ENCODE measurements at regions not wholly inside any gene's neighbourhood (a gene's known extent, or its start where the extent isn't known, plus 50 kb on each side); places are given as distances from the start of the nearest gene placed in this dataset.

DNA sequence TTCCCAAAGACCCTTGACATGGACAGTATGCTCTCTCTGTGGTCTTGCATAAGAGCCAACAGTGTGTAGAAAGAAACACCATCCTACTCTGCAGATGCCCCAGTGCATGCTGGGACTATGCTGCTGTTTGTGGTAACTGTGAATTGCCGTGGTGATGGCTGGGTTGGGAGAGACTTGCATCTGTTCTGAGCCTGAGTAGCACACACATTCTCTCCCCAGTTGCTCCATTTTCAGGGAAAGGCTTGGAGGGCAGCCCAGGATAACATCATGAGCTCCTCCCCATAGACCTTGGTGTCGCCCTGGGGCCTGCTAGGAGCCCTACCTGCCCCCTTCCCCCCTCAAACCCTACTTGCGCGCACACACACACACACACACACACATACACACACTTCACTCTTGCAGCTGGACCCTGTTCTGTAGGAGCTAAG, 120.9 kb upstream of the IPO9 start:
- no peaks in the 10 kb centered on the region for H3K9me3 ChIP-seq
- no peaks in the 10 kb centered on the region for H3K36me3 ChIP-seq
- no peaks in the 10 kb centered on the region for H3K27me3 ChIP-seq
- TF ChIP-seq, protein P1, sequence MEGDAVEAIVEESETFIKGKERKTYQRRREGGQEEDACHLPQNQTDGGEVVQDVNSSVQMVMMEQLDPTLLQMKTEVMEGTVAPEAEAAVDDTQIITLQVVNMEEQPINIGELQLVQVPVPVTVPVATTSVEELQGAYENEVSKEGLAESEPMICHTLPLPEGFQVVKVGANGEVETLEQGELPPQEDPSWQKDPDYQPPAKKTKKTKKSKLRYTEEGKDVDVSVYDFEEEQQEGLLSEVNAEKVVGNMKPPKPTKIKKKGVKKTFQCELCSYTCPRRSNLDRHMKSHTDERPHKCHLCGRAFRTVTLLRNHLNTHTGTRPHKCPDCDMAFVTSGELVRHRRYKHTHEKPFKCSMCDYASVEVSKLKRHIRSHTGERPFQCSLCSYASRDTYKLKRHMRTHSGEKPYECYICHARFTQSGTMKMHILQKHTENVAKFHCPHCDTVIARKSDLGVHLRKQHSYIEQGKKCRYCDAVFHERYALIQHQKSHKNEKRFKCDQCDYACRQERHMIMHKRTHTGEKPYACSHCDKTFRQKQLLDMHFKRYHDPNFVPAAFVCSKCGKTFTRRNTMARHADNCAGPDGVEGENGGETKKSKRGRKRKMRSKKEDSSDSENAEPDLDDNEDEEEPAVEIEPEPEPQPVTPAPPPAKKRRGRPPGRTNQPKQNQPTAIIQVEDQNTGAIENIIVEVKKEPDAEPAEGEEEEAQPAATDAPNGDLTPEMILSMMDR (IDR thresholded peaks at IDR 0.05): no peak
- TF ChIP-seq POLR2A (IDR thresholded peaks at IDR 0.05): no peak
- H3K27ac ChIP-seq: no peak overlapping the region
- 89 to 93% methylated on average over 3 to 4 of the region's 4 CpGs for WGBS, 2 donors
- DNase-seq: no peak
- intact Hi-C loops (cut with DNase I): loop anchor here (2.0 kb wide), 1 partner anchor 85 kb away; no protein-coding TSS in a partner anchor
- no peak overlapping the region for H3K4me3 ChIP-seq (replicated peaks in 1 of 3)
- H3K4me1 ChIP-seq: peaks cover 16 to 41% of the 10 kb centered on the region in 2 donors

DNA sequence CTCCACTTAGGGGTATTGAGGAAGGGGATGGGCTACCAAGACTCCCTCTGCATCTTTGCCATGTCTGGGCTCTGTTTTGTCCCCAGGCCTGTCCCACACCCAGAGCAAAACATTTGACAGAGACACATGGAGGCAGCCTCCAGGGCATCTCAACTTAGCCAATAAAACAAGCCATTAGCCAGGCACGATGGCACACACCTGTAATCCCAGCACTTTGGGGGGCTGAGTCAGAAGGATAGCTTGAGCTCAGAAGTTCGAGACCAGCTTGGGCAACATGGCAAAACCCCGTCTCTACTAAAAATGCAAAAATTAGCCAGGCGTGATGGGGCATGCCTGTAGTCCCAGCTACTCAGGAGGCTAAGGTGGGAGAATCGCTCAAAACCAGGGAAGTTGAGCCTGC, 120.3 kb upstream of the IPO9 start:
- no peak overlapping the region for H3K4me3 ChIP-seq (replicated peaks in 1 of 3)
- TF ChIP-seq, protein P1 (IDR thresholded peaks at IDR 0.05): no peak
- TF ChIP-seq POLR2A (IDR thresholded peaks at IDR 0.05): no peak
- H3K36me3 ChIP-seq: no peaks in the 10 kb centered on the region
- WGBS, 2 donors: 89 to 91% methylated on average over 5 of the region's 5 CpGs
- intact Hi-C loops (cut with DNase I): loop anchor here (2.0 kb wide), 1 partner anchor 84 kb away; no protein-coding TSS in a partner anchor
- H3K4me1 ChIP-seq: peaks cover 15 to 41% of the 10 kb centered on the region in 2 donors
- H3K27me3 ChIP-seq: no peaks in the 10 kb centered on the region
- H3K27ac ChIP-seq: no peak overlapping the region
- DNase-seq: no peak
- H3K9me3 ChIP-seq: no peaks in the 10 kb centered on the region

DNA sequence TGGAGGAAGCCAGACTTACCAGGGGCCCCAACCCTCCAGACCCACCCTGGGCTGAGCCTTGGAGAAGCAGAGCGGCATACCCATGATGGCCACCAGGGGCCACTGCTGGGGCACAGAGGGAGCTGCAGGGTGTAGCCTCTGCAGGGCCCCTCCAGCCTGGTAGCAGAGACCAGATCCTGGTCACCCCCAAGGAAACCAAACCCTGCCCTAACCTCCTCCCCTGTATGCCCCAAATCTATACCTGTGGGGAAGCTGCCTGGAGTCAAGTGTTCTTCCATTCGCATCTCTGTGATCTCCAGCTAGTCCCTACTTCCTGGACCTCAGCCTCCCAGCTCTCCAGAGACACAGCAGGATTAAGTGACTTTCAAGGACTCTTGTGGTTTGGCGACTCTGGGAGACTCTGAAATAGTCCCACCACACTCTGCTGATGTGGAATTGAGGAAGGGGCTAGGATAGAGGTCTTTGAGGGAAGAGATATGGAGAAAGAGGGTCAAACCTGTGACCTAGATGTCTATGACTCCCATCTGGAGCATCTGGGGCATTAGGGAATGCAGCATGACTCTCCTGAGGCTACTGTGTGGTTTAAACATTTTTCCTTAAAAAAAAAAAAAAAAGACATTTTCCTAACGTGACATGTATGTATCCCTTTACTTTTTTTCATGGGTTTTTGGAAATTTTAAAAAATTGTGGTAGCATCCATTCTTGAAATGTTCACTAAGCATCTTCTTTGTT, 119.2 kb upstream of the IPO9 start:
- H3K9me3 ChIP-seq: no peaks in the 10 kb centered on the region
- no peak overlapping the region for H3K4me3 ChIP-seq (replicated peaks in 1 of 3)
- peaks cover 11 to 47% of the 10 kb centered on the region in 2 donors for H3K4me1 ChIP-seq
- peak overlapping the region in 1 of 3 donors; percentile 47 for H3K27ac ChIP-seq
- 64 to 68% methylated on average over 3 of the region's 4 CpGs for WGBS, 2 donors
- TF ChIP-seq, protein P1 (IDR thresholded peaks at IDR 0.05): peak; percentile 90 to 92 (median 92)
- no peak for TF ChIP-seq POLR2A (IDR thresholded peaks at IDR 0.05)
- no peaks in the 10 kb centered on the region for H3K27me3 ChIP-seq
- DNase-seq: peak; percentile 61 to 72
- intact Hi-C loops (cut with DNase I): loop anchor here (2.0 kb wide), 1 partner anchor 83 kb away; no protein-coding TSS in a partner anchor
- no peaks in the 10 kb centered on the region for H3K36me3 ChIP-seq

DNA sequence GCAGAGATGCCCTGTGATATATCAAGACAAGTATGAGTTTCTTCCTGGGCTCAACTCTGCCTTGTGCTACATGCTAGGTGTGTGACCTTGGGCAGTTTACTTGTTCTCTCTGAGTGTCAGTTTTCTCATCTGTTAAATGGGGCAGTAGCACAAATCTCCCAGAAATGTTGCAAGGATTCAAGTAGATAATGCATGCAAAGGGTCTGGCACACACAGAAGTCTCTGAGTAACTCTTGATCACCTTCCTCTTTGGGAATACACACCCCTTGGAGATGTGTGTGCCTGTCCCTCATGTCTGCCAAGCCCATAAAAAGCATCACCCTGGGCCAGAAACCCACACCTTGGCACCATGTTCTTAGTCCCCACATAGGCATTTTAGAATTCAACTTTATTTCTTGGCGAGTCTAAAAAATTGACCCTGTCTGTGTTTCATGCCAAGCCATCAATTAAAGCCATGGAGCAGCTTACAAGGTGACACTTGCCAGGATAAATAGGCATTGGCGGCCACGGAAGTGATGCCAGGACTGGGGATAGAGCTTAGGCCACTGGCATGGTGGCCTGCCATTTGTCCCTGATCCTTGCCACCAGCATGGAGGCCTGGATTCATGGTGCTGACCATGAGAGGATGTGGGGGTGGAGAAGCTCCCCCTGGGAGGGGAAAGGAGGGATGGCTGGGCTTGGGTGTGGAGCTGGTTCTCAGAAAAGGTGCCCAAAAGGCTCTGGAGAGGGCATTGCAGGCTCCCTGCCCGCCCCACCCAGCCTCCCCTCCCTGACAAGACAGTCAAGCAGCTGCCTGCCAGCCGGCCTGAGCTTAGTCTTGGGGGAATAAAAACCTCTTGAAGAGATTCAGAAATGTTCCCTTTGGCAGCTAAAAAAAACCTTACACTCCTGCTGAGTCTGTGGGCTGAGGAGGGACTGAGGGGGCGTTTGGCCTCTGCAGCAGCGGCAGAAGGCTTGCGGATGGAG, 118.0 kb upstream of the IPO9 start:
- Histone ChIP-seq H3K9me3 (no peaks in the 10 kb centered on the region), H3K4me1 (peaks cover 11 to 59% of the 10 kb centered on the region in 2 donors), H3K36me3 (no peaks in the 10 kb centered on the region), H3K27ac (peak overlapping the region; percentile 29 to 78 (median 44)), H3K27me3 (no peaks in the 10 kb centered on the region), H3K4me3 (replicated peaks in 1 of 3) (no peak overlapping the region)
- no peak for TF ChIP-seq POLR2A (IDR thresholded peaks at IDR 0.05)
- TF ChIP-seq, protein P1 (IDR thresholded peaks at IDR 0.05): no peak
- 75 to 85% methylated on average over 8 of the region's 8 CpGs for WGBS, 2 donors
- intact Hi-C loops (cut with DNase I): no loop called here
- DNase-seq: no peak

Data from thyroid gland (tissue), 4 donors.